ENCODE measurements at regions not wholly inside any gene's neighbourhood (a gene's known extent, or its start where the extent isn't known, plus 50 kb on each side); places are given as distances from the start of the nearest gene placed in this dataset.

DNA sequence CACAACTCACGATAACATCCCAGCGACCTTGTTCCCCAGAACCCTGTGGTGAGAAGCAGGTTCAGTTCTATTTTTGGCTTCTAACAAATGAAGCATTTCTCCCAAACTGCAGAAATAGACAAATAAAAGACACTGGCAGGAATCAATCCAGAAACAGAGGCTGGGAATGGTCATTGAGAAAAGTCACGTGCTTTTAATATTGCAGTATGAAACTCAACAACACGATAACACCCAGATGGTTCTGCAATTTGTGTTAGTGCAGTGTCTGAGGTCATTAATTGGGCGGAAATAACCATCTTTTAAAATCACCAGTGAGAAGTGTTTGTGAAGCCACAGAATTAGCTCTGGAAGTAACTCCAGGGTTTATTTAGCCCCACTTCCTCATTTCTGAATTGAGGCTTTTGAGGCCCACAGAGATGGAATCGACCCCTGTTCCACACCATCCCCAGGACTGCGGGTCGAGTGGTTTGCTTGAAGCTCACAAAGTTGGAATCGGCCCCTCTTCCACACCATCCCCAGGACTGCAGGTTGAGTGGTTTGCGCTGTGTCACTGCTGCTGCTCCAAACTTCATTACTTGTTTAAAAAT lies 164.7 kb upstream of the IRX4 start:
- BruUV-seq (replicated peaks), result no TSS peak
- H3K4me2 ChIP-seq (ENCODE audit: insufficient read depth, low read length), result no peak overlapping the region
- no peak for DNase-seq (ENCODE audit: low read depth, low spot score)
- H3K4me3 ChIP-seq (replicated peaks in 1 of 3; ENCODE audit: insufficient read depth in 1 of 3, low read depth in 1 of 3, low read length in 3 of 3), result no peak overlapping the region
- H4K20me1 ChIP-seq (replicated peaks; ENCODE audit: control insufficient read depth, extremely low read depth, insufficient read depth, low read length), result no peaks in the 10 kb centered on the region
- intact Hi-C loops (cut with micrococcal nuclease), result no loop called here
- no peak overlapping the region for H2AFZ ChIP-seq (ENCODE audit: low read depth, low read length)
- no peak overlapping the region for H3K9ac ChIP-seq (replicated peaks; ENCODE audit: extremely low read depth, insufficient read depth, low read length)
- no peaks in the 10 kb centered on the region for H3K9me1 ChIP-seq (replicated peaks; ENCODE audit: control insufficient read depth, extremely low read depth, insufficient read depth, low read length)
- no peak for TF ChIP-seq GATA2 (IDR thresholded peaks at IDR 0.05; ENCODE audit: insufficient read depth, insufficient read length, low read depth, low read length)
- no peak for TF ChIP-seq POLR2A (IDR thresholded peaks at IDR 0.05; ENCODE audit: low read depth, low read length)
- no peak for TF ChIP-seq JUN (IDR thresholded peaks at IDR 0.05; ENCODE audit: borderline replicate concordance, insufficient read depth, insufficient read length, low read depth)
- TF ChIP-seq, protein P1, sequence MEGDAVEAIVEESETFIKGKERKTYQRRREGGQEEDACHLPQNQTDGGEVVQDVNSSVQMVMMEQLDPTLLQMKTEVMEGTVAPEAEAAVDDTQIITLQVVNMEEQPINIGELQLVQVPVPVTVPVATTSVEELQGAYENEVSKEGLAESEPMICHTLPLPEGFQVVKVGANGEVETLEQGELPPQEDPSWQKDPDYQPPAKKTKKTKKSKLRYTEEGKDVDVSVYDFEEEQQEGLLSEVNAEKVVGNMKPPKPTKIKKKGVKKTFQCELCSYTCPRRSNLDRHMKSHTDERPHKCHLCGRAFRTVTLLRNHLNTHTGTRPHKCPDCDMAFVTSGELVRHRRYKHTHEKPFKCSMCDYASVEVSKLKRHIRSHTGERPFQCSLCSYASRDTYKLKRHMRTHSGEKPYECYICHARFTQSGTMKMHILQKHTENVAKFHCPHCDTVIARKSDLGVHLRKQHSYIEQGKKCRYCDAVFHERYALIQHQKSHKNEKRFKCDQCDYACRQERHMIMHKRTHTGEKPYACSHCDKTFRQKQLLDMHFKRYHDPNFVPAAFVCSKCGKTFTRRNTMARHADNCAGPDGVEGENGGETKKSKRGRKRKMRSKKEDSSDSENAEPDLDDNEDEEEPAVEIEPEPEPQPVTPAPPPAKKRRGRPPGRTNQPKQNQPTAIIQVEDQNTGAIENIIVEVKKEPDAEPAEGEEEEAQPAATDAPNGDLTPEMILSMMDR (IDR thresholded peaks at IDR 0.05; ENCODE audit: extremely low read depth in 1 of 2, insufficient read depth in 1 of 2, low read depth in 1 of 2, low read length in 2 of 2), result no peak
- TF ChIP-seq, protein P2, sequence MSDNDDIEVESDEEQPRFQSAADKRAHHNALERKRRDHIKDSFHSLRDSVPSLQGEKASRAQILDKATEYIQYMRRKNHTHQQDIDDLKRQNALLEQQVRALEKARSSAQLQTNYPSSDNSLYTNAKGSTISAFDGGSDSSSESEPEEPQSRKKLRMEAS (IDR thresholded peaks at IDR 0.05; ENCODE audit: insufficient read depth, insufficient read length), result no peak
- TF ChIP-seq MYC (IDR thresholded peaks at IDR 0.05; ENCODE audit: low read depth, low read length), result no peak
- no peak for TF ChIP-seq FOS (IDR thresholded peaks at IDR 0.05; ENCODE audit: borderline replicate concordance, insufficient read depth, low read length)
- no peak for TF ChIP-seq EZH2 (IDR thresholded peaks at IDR 0.05; ENCODE audit: borderline replicate concordance, low read depth, low read length, severe bottlenecking)
- no peak for TF ChIP-seq POLR2AphosphoS5 (IDR thresholded peaks at IDR 0.05; ENCODE audit: insufficient read depth, low read depth, low read length)
- no peaks in the 10 kb centered on the region for H3K36me3 ChIP-seq (ENCODE audit: control insufficient read depth in 2 of 2, extremely low read depth in 1 of 2, insufficient read depth in 2 of 2, low read length in 2 of 2)
- dilution Hi-C loops (cut with MboI; ENCODE audit: extremely low pct_ligation_motif_present, low sequenced_read_pairs), result no loop called here
- ChIA-PET POLR2A (no interaction called here), CTCF (no interaction called here)
- H3K4me1 ChIP-seq (ENCODE audit: control insufficient read depth, extremely low read depth, insufficient read depth, low read length), result no peaks in the 10 kb centered on the region
- H3K79me2 ChIP-seq (ENCODE audit: control insufficient read depth, insufficient read depth, low read length), result no peaks in the 10 kb centered on the region
- H3K9me3 ChIP-seq (replicated peaks; ENCODE audit: control insufficient read depth, insufficient read depth, low read length), result no peaks in the 10 kb centered on the region
- H3K27ac ChIP-seq (ENCODE audit: insufficient read depth, low read depth, low read length), result no peak overlapping the region
- FAIRE-seq, result no peak
- no peaks in the 10 kb centered on the region for H3K27me3 ChIP-seq (ENCODE audit: control insufficient read depth in 2 of 2, insufficient read depth in 2 of 2, low read length in 2 of 2)

All from endothelial cell of umbilical vein (primary cell).